Neural cell (in vitro differentiated cells): ENCODE measurements at regions not wholly inside any gene's neighbourhood (a gene's known extent, or its start where the extent isn't known, plus 50 kb on each side); places are given as distances from the start of the nearest gene placed in this dataset.

ENCODE experiments used
- H2AFZ ChIP-seq: fragments of 200-600, 300-800 bp; sonication (generic), shearing (Covaris generic); 2 replicates; pipeline ENCODE4 v1.6.0; 2014; ENCODE audit warnings: low read depth, mild to moderate bottlenecking, antibody characterized with exemption, low read length, moderate library complexity
- H3F3A ChIP-seq: fragments of 200-600 bp; shearing (Covaris generic); 2 replicates; pipeline ENCODE4 v1.6.1; 2016; ENCODE audit warnings: mild to moderate bottlenecking, moderate library complexity, mixed read lengths, antibody characterized with exemption, low read length; ENCODE audit not compliant: insufficient read depth, poor library complexity, severe bottlenecking
- H3K27ac ChIP-seq: fragments of 200-600, 300-800 bp; sonication (generic), shearing (Covaris generic); 2 replicates; pipeline ENCODE4 v1.5.1; 2014; ENCODE audit warnings: mild to moderate bottlenecking, low read length, moderate library complexity
- H3K27me3 ChIP-seq: fragments of 300-800, 200-600 bp; sonication (generic), shearing (Covaris generic); 2 replicates; pipeline ENCODE4 v1.6.0; 2014; ENCODE audit warnings: mild to moderate bottlenecking, low read depth, low read length, moderate library complexity; ENCODE audit not compliant: insufficient read depth
- H3K36me3 ChIP-seq: fragments of 300-800, 200-600 bp; sonication (generic), shearing (Covaris generic); 2 replicates; pipeline ENCODE4 v1.5.1; 2014; ENCODE audit warnings: mild to moderate bottlenecking, antibody characterized with exemption, low read length, moderate library complexity; ENCODE audit not compliant: insufficient read depth
- H3K4me2 ChIP-seq: fragments of 300-800, 200-600 bp; sonication (generic), shearing (Covaris generic); 2 replicates; pipeline ENCODE4 v1.6.0; 2014; ENCODE audit warnings: mild to moderate bottlenecking, low read length
- H3K4me3 ChIP-seq: fragments of 300-800, 200-600 bp; sonication (generic), shearing (Covaris generic); 2 replicates; pipeline ENCODE4 v1.5.1; 2014; ENCODE audit warnings: mild to moderate bottlenecking, low read length, moderate library complexity
- H3K79me2 ChIP-seq: fragments of 200-600 bp; shearing (Covaris generic); replicated peaks from 2 replicates; pipeline ENCODE4 v1.6.0; 2014; ENCODE audit warnings: mild to moderate bottlenecking, low read length, moderate library complexity; ENCODE audit not compliant: insufficient read depth
- H3K9ac ChIP-seq: fragments of 300-800, 200-600 bp; sonication (generic), shearing (Covaris generic); 2 replicates; pipeline ENCODE4 v1.6.1; 2016; ENCODE audit warnings: mild to moderate bottlenecking, low read length, mixed read lengths
- H3K9me2 ChIP-seq: fragments of 200-600 bp; shearing (Covaris generic); 2 replicates; pipeline ENCODE4 v1.6.1; 2016; ENCODE audit warnings: mild to moderate bottlenecking, low read length, mixed read lengths; ENCODE audit not compliant: insufficient read depth
- H3K9me3 ChIP-seq: fragments of 200-600, 300-800 bp; sonication (generic), shearing (Covaris generic); 2 replicates; pipeline ENCODE4 v1.6.1; 2016; ENCODE audit warnings: mild to moderate bottlenecking, mixed run types, low read length, moderate library complexity, mixed read lengths
- H4K20me1 ChIP-seq: fragments of 200-600 bp; shearing (Covaris generic); 2 replicates; pipeline ENCODE4 v1.6.1; 2016; ENCODE audit warnings: mild to moderate bottlenecking, mixed run types; ENCODE audit not compliant: insufficient read depth
- CTCF ChIP-seq: fragments of 450-650 bp; IDR thresholded peaks from 2 replicates; pipeline ENCODE4 v1.5.1; 2014; ENCODE audit warnings: antibody characterized with exemption, mild to moderate bottlenecking, moderate library complexity; ENCODE audit not compliant: poor library complexity, severe bottlenecking
- EP300 ChIP-seq: fragments of 450-650 bp; conservative IDR thresholded peaks from 2 replicates; pipeline ENCODE4 v1.6.1; 2014; ENCODE audit warnings: antibody characterized with exemption, mild to moderate bottlenecking, moderate library complexity; ENCODE audit not compliant: poor library complexity, severe bottlenecking
- EZH2 ChIP-seq: fragments of 200-600, 300-800 bp; shearing (Covaris generic), sonication (generic); IDR thresholded peaks from 2 replicates; pipeline ENCODE4 v1.6.1; 2014; ENCODE audit warnings: antibody characterized with exemption, low read length, borderline replicate concordance, mild to moderate bottlenecking; ENCODE audit not compliant: insufficient read depth, poor library complexity, severe bottlenecking
- MXI1 ChIP-seq: fragments of 450-650 bp; conservative IDR thresholded peaks from 2 replicates; pipeline ENCODE4 v1.6.1; 2014; ENCODE audit warnings: antibody characterized with exemption, mild to moderate bottlenecking; ENCODE audit not compliant: poor library complexity, severe bottlenecking
- POLR2AphosphoS5 ChIP-seq: IDR thresholded peaks from 2 replicates; pipeline ENCODE4 v1.6.1; 2012
- RAD21 ChIP-seq: fragments of 450-650 bp; conservative IDR thresholded peaks from 2 replicates; pipeline ENCODE4 v1.6.1; 2014; ENCODE audit warnings: antibody characterized with exemption, mild to moderate bottlenecking, moderate library complexity
- REST ChIP-seq: IDR thresholded peaks from 2 replicates; pipeline ENCODE4 v1.6.1; 2012; ENCODE audit warnings: borderline replicate concordance
- SMC3 ChIP-seq: fragments of 450-650 bp; conservative IDR thresholded peaks from 2 replicates; pipeline ENCODE4 v1.6.1; 2014; ENCODE audit warnings: antibody characterized with exemption, mild to moderate bottlenecking, moderate library complexity; ENCODE audit not compliant: poor library complexity
- TAF1 ChIP-seq: IDR thresholded peaks from 2 replicates; pipeline ENCODE4 v1.6.1; 2012; ENCODE audit warnings: low read depth

- no peaks in the 10 kb centered on the region for H3K36me3 ChIP-seq
Measured at GRCh38 chr6:147033267-147033666, 170.9 kb upstream of the STXBP5 start.

GRCh38 chr6:147035886-147036285, 168.3 kb upstream of the STXBP5 start:
- Histone ChIP-seq H3K9me2 (no peaks in the 10 kb centered on the region), H3K9ac (no peak overlapping the region), H3K79me2 (no peaks in the 10 kb centered on the region), H2AFZ (no peak overlapping the region), H3K9me3 (no peaks in the 10 kb centered on the region), H3K4me3 (no peak overlapping the region), H3K27ac (no peak overlapping the region), H4K20me1 (no peaks in the 10 kb centered on the region), H3K27me3 (no peaks in the 10 kb centered on the region), H3K4me2 (no peak overlapping the region), H3F3A (no peaks in the 10 kb centered on the region), H3K36me3 (no peaks in the 10 kb centered on the region)
- no peak for TF ChIP-seq TAF1
- TF ChIP-seq SMC3: no peak
- TF ChIP-seq POLR2AphosphoS5: no peak
- no peak for TF ChIP-seq EP300
- TF ChIP-seq MXI1: no peak
- TF ChIP-seq CTCF: no peak
- TF ChIP-seq EZH2: no peak
- no peak for TF ChIP-seq RAD21

More at GRCh38 chr6:147033267-147033666, 170.9 kb upstream of the STXBP5 start:
- H3F3A ChIP-seq: no peaks in the 10 kb centered on the region
- no peaks in the 10 kb centered on the region for H3K9me3 ChIP-seq
- no peak overlapping the region for H3K27ac ChIP-seq
- no peaks in the 10 kb centered on the region for H3K27me3 ChIP-seq
- H3K9ac ChIP-seq: no peak overlapping the region
- TF ChIP-seq POLR2AphosphoS5 (no peak), RAD21 (no peak), TAF1 (no peak), CTCF (no peak), REST (no peak), EP300 (no peak), MXI1 (no peak), SMC3 (no peak), EZH2 (no peak)
- no peak overlapping the region for H3K4me2 ChIP-seq
- H3K79me2 ChIP-seq: no peaks in the 10 kb centered on the region
- H2AFZ ChIP-seq: no peak overlapping the region
- H4K20me1 ChIP-seq: no peaks in the 10 kb centered on the region
- H3K9me2 ChIP-seq: no peaks in the 10 kb centered on the region
- no peak overlapping the region for H3K4me3 ChIP-seq
